DMS53 (cell line): ENCODE measurements at regions not wholly inside any gene's neighbourhood (a gene's known extent, or its start where the extent isn't known, plus 50 kb on each side); places are given as distances from the start of the nearest gene placed in this dataset.

Experiments
- DNase-seq: peaks from one replicate; lab custom pipeline; 2025; lab: John Stamatoyannopoulos, UW

DNA sequence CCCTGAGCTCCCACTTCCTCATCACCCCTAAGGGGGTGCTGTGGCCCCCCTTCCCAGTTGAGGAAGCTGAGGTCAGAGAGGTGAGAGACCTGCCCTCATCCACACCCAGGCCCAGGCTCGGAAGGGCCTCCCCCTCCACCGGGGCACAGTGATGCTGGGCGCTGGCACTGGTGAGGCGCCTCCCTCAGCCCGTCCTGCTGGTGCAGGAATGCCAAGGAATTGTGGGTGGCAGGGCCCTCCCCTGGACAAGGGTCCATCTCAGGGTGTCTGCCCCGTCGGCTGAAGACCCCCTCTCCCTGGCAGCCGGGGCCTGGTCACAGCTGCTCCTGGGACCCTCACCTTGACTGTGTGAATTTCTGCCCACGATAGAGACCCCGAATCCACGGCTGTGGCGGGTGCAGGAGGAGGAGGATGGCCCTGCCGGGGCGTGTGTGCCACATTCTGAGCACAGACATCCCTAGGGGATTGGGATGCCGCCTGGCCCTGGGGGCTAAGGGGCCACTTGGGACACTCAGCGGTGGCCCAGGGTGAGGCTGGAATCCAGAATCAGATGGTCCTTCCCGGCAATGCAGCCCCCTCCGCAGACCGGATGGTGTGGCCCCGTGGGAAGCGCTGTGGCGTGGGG is 70.2 kb upstream of the GATA5 start:
- no peak for DNase-seq

DNA sequence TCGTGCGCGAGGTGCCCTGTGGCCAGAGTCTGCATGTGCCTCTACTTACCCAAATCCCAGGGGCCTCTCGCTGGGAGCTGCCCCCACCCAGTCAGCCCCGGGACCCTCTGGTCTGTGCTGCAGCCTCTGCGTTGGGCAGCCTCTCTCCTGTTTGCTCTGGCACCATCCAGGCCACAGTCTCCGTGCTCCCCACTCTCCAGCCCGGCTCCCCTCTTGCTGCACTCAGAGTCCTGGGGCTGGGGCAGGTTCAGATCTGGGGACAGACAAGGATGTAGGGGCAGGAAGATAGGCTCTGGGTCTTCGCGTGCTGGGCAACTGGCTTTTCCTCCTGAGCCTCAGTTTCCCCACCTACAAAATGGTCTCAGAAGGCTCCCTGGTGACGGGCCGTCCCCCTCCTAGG is 70.8 kb upstream of the GATA5 start:
- DNase-seq = no peak

DNA sequence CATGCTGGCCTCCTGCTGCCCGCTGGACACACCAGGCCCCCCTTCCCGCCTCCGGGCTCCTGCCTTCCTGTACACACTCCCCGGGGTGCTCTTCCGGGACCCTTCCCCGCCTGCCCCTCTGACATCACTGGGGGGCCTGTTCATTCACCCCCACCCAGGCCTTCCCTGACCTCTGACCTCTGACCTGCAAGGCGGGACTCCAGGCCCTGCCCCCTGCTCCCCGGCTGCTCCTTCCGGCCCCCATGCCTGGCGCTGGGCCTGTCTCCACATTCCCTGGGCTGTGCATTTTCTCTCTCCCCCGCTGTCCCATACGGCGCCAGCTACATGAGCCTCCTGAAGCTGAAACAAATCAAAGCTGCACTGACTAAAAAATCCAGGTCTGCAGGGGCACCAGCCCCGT is 71.6 kb upstream of the GATA5 start:
- DNase-seq = no peak

DNA sequence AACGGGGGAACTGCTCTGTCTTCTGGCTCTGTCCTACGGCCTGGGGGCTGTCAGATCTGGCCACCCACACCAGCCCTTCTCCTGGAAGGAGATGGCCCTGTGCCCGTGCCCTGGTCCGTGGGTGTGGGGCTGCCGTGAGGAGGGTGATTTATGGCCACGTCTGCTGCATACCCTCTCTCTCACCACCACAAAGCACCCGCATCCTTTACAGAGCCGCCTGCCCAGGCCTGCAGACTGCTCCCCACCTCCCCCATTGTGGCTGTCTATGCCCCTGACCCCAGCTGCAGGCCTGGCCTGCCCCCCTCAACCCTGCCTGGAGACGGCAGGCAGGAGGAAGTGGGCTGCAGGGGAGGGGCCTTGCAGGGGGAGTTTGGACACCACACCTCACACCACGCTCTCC is 72.7 kb upstream of the GATA5 start:
- DNase-seq = no peak

DNA sequence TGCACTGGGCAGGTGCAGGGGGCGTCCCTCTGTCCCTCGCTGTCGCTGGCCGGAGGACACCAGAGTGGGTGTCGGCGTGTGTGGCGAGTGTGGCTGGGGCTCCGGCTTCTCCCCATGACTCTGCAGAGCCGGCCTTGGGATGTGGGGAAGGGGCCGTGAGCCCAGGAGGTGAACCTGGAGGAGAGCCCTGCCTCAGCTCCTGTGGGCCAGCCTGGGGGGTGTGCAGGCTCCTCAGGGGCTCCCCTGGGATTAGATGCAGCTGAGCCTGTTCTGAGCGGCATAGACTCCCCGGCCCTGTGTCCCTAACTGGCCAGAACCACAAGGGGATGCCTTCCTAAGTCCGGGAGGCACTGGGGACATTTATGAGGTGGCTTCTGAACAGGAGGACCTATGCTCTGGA is 73.2 kb upstream of the GATA5 start:
- DNase-seq = no peak

DNA sequence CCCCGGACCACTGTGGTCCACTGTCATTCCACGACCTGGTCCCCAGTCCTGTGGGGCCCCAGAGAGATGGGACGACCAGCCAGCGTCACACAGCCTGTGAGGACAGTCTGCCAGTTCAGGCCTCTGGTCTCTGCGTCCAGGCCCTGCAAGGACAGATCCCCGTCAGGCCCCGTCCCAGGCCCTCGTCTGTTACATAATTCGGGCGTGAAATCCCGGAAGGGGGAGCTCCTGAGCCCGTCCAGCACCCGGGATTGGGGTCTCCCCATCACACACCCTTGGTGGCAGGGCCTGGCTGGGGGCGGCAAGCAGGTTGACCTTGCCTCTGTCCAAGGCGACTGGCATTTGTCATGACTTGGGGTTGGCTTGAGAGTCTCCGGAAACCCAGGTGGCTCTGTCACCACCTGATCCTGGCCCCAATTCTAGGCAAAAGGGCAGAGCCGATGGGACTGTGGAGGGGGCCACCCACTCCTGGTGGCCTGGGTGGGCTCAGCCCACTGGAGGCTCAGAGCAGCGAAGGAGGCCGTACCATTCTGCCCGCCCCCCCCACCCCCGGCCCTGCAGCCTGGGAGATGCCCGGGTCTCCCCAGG is 73.8 kb upstream of the GATA5 start:
- DNase-seq = no peak

DNA sequence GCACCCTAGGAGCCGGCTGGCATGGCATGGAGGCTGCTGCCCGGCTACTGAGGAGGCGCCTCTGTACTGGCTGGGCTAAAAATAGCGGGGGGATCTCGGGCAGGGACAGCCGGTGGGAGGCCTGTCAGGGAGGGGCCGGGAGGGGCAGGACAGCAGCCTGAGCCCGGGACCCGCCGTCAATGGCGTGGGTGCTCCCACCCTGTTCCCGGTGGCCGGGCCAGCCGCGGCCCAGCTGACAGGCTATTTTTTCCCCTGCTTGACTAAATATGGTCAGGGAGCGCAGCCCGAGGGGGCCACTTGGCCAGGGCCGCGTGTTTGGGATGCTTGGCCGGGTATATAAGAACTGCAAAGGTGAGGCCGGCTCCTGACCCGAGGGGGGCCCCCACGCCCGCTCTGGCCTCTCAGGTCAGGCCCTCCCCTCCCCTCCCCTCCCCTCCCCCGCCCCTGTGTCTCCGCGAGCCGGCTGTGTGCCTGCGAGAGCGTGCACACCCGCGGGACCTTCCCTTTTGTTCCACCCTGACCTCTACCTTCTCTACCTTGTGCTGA is 74.4 kb upstream of the GATA5 start:
- no peak for DNase-seq

DNA sequence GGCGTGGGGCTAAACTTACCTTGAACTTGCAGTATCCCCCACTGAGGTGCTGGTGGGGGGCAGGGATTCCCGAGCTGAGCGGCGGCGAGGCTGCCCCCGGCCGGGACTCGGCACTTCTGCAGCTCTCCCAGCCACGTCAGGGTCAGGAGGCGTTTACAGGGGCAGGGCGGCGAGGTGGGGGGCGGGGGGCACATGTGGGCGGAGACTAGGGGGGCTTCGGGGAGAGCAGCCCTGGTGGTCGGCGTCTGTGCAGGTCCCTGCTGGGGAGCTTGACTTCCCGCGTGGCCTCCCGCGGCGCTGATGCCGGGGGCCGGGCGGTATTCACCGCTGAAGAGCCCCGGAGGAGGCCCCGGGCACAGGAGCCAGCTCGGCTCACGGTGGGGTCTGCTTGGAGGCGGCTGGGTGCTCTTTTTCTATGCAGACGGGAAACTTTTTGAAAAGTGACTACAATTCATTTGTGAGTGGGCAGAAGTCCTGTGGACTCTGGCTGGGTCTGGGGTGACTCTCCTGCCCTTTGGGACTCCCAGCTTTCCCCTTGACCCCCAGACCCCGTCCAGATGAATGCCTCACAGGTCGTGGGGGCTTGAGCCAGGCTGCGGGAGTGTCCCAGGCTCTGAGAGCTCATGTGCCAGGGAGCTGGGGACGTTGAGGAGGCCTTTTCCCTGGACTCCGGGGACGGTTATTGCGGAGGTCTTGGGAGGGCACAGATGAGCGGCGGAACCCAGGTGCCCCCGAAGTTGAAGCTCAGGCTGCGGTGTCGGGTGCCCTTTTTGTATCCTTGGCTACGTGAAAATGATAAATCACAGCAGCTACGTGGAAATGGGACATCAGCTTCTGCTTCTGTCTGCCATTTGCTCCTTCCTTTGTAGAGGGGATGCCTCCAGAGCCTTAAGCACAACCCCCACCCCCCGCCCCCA is 75.9 kb upstream of the GATA5 start:
- DNase-seq = no peak

DNA sequence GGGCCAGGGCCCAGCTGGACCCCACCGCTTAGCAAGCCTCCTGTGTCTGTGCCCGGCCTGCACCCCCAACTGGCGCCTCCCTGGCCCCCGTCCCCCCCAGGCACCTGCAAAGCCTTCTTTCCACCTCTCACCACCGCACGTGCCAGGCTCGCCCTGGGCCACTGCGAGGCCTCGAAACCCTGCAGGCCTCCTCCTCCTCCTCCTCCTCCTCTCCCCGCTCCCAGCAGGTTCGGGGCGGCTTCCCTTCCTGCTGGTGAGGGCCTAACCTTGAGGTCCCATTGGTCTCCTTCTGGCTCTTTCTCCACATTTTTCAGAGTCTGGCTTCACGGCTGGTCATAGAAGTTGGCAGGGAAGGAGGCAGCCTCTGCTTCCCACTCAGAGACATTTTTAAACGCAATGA is 76.8 kb upstream of the GATA5 start:
- no peak for DNase-seq

DNA sequence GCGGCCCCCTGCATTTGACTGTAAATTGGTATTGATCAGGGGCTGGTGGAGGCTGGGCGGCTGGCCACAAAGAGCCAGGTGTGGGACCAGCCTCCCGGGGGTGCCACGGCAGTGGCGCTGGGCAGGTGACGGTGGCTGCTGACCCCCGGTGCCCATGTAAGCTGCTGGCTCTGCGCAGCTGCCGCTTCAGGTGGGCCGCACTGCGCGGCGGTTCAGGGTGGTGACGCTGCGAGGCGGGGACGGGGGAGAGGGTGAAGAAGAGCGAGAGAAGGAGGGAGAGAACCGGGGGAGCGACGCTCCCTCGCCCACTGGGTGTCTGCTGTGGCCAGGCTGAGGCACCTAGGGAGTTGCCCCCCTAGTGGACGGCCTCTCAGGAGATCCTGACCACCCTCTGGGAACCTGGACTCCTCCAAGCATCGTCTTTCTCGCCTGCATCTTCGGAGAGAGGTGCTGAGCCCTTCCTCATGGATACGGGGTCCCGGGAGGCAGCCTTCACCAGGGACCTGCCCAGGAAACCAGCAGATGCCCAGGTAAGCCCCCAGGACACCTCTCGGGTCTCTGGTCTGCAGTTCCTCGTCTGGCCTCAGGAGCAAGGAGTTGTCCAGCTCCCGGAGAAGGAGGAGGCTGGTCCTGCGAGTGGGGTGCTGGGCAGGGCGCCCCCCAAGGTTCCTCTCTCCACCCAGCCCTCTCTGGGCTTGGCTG is 77.5 kb upstream of the GATA5 start:
- DNase-seq = no peak

DNA sequence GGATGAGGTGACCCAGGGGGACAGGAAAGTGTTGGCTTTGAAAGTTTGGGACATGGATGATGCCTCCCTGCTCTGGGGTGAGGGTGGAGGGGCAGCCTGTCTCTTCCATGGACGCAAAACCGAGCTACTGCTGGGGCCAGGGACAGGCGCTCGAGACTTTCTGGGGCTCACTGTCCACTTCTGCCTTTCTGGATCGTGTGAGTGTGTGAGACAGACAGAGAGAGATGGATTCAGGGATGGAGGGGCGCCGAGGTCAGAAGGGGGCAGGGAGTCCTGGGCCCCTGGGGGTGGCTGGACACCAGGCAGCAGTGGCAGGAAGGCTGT is 78.0 kb upstream of the GATA5 start:
- no peak for DNase-seq

DNA sequence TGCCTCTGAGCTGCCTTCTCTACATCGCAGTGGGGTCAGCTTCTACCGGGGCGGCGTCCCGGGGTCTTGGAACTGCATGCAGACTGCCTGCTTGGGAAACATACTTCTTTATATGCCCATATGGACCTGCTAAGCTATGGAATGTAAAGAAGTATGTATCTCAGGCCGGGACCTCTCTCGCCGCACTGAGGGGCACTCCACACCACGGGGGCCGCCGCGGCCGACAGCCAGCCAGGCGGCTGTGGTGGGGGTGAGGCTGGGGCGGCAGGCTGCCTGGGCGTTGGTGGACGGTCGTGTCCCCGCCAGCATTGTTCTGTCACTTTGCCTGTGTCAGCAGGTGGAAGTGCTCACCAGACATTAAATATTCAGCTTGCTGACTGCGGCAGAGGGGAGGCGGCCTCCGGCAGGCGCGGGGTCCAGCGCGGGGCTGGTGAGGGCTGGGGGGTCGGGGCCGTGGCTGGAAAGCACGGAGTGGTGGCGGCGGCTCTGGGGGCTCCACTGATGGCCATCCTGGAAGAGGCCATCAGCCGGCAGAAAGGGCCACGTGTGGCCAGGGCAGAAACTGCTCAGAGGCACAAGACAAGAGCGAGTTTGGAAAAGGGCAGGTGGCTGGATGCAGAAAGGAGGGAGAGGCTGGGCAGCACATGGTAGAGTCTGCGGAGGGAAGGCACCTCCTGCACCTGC is 78.6 kb upstream of the GATA5 start:
- no peak for DNase-seq

DNA sequence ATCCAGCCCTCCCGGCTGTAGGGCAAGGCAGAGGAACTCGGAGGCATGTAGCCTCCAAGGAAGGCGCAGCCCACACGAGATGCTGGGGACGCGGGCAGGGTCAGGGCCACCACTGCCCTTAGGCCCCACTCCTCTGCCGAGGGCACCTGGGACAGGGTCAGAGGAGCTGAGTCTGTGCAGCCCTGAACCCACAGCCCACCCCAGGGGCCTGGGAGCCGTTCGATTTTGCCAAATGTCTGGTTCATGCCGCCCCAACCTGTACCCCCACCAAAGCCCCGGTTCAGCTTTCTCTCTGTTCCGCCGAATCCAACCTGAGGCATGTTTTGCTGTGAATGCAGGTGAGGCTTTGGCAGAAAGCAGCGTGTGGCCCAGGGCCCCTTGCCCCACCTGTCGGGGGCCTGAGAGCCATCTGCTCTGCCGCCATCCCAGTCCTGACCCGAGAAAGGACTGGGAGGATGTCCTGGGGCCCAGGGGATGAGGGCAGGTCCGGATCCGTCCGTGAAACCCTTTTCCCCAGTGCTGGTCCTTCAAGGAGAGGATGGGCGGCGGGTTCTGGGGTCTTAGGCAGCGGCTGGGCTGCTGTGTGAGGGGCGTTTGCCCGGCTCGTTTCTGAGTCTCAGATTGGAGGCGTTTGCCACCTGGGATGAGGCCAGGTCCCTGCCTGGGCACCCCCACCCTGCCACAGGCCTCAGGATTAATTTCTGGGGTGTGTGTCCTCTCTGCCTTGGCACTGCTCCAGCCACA is 79.3 kb upstream of the GATA5 start:
- no peak for DNase-seq

DNA sequence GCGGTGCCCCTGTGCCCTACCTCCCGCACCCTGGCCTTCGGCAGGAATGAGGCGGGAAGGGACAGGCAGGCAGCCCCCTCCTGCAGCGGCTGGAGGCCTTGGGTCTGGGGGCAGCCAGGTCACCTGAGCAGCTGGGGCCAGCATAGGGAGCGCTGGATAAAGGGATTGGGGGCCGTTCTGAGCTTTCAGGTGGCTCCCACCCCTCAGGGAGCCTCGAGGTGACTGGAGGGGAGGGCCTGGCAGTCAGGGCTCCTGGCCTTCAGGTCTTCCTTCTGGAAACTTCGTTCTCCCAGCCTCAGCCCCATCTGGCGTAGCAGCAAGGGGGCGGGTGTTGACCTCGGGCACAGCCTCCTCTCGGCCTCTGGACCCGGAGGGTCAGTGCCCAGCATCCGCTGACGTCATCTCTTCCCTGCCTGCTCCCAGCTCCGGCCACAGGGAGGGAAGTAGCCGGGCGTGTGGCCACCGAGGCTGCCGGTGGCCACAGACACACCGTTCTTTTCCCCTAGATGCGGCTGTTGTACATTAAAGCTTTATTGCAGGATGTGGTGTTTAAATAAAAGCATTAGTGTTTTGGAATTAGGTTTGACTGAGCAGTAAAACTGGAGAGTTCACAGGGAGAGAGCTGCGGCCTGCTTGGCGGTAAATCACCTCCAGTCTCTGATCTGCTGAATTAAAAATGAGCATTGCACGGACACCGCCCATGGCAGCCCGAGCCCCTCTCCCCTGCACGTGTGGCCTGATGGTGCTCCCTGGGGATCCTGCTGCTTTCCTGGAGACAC is 80.0 kb upstream of the GATA5 start:
- no peak for DNase-seq

DNA sequence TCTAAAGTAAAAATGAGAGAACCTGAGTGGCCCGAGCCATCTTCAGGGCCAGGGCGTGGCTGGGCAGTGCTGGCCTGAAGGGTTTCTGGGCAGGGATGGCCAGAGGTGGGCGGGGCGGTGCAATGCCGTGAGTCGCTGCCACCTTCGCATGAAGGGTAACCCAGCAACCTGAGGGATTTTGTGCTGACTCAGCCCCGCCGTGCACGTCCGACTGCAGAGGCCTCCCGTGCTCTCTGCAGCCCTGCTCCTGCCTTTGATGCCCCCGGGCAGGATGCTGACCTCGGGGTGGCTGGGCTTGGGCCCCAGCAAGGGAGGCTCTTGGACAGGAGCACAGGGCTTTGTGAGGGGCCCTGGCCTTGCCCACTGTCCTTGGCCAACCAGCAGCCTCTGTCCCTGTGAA is 81.7 kb upstream of the GATA5 start:
- peak; percentile 14 for DNase-seq

DNA sequence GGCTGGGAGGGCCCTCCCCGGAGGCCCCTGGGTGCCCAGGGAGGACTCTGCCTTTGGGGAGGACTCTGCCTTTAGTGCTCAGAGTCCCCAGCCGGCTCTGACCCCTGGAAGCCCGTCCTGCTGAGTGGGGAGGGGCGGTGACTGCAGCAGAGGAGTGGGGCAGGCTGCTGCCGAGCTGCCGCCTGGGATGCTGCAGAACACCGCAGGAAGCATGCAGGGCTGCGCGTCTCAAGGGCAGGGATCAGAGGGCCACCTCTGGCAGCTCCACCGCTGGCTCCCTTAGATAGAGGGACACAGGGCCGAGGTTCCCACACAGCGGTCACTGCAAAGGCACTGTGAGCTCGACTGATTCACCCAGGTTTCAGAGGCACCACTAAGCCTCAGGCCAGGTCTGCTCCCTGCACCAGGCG is 82.2 kb upstream of the GATA5 start:
- no peak for DNase-seq

DNA sequence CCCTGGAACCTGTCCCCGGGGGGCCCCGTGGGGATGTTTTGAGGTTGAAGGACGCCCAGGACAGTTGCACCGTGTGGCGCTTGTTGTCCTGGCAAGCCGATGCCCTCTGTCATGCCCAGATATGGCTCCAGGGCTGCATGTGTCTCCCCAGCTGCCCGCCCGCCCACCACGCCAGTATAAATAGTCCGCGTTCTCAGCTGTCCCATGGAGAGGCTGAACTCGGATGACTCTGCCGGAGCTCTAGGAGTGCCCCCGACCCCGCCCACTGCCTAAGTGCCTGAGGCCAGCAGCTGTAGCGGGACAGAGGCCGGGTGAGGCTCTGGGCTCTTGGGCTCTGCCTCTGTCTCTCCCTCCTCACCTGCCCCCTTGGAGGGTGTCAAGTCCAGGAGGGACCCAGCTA is 83.0 kb upstream of the GATA5 start:
- DNase-seq = no peak

DNA sequence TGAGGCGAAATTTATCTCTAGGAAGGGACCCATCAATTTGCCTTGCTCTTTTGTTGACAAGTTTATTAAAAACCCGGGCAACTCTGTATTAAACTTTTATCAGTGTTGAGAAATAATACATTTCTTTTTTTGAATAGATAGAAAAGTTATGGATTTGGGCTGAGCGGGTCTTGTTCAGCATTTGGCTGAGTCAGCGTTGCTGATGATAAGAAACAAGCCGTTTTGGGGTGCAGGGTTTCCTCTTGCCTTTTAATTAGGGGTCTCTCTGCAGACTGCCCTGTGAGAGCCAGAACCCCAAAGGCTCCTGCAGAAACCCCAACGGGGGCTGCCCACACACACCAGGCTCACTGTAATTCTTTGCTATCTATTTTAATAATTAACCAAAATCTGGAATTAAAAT is 82.1 kb upstream of the SLCO4A1 start:
- no peak for DNase-seq

DNA sequence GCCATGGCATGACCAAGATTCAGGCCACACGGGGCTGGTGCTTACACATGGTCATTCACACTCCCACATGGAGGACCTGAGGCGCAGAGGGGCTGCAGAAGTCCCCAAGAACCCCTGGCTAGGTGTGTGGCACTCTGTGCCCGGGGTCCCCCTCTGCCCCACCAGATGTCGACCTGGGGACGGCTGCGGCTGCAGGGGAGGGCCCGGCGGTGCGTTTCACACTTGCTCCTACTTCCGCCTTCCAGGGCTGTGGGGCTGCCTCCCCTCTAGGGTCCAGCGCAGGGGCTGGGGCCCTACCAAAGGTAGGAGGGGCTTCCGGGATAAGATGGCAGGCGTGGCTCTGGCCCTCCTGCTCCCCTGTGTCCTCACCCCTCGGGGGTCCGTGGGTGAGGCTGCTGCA is 81.1 kb upstream of the SLCO4A1 start:
- DNase-seq = no peak

DNA sequence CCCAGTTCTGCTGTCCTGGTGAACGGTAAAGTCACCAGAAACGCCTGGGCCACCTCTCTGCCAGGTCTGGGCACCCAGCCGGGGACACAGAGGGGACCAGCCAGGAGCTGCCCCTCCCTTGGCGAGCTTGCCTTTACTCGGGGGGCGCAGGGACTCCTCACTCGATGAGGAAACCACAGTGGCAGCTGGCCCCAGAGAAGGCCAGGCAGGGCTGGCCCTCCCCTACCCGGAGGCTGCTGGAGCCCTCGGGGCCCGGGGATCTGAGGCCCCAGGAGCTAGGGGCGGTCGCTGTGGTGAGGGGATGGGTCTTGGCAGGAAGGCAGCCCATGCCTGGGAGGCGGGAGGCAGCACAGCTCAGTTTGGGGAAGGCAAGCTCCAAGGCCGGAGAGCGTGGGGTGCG is 80.4 kb upstream of the SLCO4A1 start:
- no peak for DNase-seq

DNA sequence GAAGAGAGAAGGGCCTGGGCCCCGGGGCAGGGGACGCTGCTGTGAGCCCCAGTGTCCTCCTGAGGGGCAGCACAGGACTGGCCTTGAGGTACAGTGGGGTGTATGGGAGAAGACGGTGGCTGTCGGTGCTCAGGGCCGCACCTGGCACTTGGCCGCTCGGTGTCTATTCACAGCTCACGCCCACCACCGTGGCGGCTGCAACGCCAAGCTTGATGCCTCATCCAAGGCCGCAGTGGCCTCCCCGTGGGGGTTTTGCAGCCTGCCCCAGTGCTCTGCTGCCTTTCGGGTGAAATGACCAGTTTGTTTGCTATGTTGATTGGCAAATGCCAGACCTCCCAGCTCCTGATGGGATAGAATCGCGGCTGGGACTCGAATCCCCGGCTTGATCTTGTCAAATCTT is 79.5 kb upstream of the SLCO4A1 start:
- no peak for DNase-seq
